Hepatocyte (in vitro differentiated cells): ENCODE measurements at regions not wholly inside any gene's neighbourhood (a gene's known extent, or its start where the extent isn't known, plus 50 kb on each side); places are given as distances from the start of the nearest gene placed in this dataset.

ENCODE experiments used
- EZH2 ChIP-seq: fragments of 200-600 bp; sonication (generic); IDR thresholded peaks from 2 replicates; pipeline ENCODE4 v1.6.1; 2016; ENCODE audit warnings: antibody characterized with exemption, mild to moderate bottlenecking, borderline replicate concordance
- TF ChIP-seq, protein P1 (sequence below): fragments of 200-600 bp; sonication (generic); IDR thresholded peaks from 2 replicates; pipeline ENCODE4 v1.5.1; 2016; ENCODE audit warnings: antibody characterized with exemption, mild to moderate bottlenecking; ENCODE audit not compliant: poor library complexity

DNA sequence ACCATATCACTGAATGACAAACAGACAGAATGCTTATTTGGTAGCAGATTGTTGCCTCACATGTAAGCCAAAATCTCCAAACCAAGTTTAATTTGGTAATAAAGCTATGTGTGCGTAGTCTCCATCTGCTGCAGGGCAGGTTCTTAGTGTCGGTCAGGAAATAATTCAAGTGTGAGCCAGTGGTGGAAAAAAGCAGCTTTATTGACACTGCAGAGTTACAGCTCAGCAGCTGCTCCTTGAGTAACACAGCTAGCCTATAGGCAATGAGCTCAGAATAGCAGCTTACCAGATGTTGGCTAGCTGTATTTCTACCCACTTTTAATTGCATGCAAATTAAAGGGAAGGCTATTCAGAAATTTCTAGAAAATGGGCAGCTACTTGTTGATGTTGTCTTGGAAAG is 757.8 kb upstream of the HS3ST1 start:
- TF ChIP-seq EZH2, result no peak
- TF ChIP-seq, protein P1, sequence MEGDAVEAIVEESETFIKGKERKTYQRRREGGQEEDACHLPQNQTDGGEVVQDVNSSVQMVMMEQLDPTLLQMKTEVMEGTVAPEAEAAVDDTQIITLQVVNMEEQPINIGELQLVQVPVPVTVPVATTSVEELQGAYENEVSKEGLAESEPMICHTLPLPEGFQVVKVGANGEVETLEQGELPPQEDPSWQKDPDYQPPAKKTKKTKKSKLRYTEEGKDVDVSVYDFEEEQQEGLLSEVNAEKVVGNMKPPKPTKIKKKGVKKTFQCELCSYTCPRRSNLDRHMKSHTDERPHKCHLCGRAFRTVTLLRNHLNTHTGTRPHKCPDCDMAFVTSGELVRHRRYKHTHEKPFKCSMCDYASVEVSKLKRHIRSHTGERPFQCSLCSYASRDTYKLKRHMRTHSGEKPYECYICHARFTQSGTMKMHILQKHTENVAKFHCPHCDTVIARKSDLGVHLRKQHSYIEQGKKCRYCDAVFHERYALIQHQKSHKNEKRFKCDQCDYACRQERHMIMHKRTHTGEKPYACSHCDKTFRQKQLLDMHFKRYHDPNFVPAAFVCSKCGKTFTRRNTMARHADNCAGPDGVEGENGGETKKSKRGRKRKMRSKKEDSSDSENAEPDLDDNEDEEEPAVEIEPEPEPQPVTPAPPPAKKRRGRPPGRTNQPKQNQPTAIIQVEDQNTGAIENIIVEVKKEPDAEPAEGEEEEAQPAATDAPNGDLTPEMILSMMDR, result no peak
